Vagina (tissue), 2 donors: ENCODE measurements at regions not wholly inside any gene's neighbourhood (a gene's known extent, or its start where the extent isn't known, plus 50 kb on each side); places are given as distances from the start of the nearest gene placed in this dataset.

ENCODE experiments used
- DNase-seq, 2 donors: peaks; one replicate each; pipeline ENCODE4 v3.0.0-alpha.2; 2017; ENCODE audit errors: extremely low spot score in 2 of 2
- H3K27ac ChIP-seq: fragments of 200-600 bp; sonication (generic); one replicate; pipeline ENCODE4 v1.5.1; 2019
- H3K27me3 ChIP-seq: fragments of 200-600 bp; sonication (generic); one replicate; pipeline ENCODE4 v1.5.1; 2019
- H3K36me3 ChIP-seq, 2 donors: fragments of 200-600 bp; sonication (generic); one replicate each; pipeline ENCODE4 v1.5.1; 2017 to 2019
- H3K4me1 ChIP-seq: fragments of 200-600 bp; sonication (generic); one replicate; pipeline ENCODE4 v1.5.1; 2019
- H3K4me3 ChIP-seq, 2 donors: fragments of 200-600 bp; sonication (generic); 1 replicate in 1 of 2; 2 replicates in 1 of 2; pipeline ENCODE4 v1.5.1; 2016 to 2019
- H3K9me3 ChIP-seq: fragments of 200-600 bp; sonication (generic); one replicate; pipeline ENCODE4 v1.5.1; 2019
- POLR2A ChIP-seq, 2 donors: fragments of 450-650 bp; IDR thresholded peaks; one replicate each; pipeline ENCODE4 v1.6.1; 2017; ENCODE audit warnings: antibody characterized with exemption in 2 of 2, mild to moderate bottlenecking in 2 of 2, moderate library complexity in 2 of 2
- POLR2AphosphoS5 ChIP-seq, 2 donors: sonication (generic); formaldehyde crosslinking; IDR thresholded peaks; one replicate each; pipeline ENCODE4 v1.9.0; 2017; ENCODE audit warnings: antibody characterized with exemption in 2 of 2, mild to moderate bottlenecking in 2 of 2, low read depth in 1 of 2; ENCODE audit not compliant: insufficient read depth in 1 of 2
- intact Hi-C: fragments of 100-400 bp; cut with DNase I; formaldehyde crosslinking; loops from one replicate; pipeline ENCODE4 v1.15.1; 2023
- TF ChIP-seq, protein P1 (sequence below), 3 experiments: fragments of 450-650 bp in 2 of 3; fragments of 200-600 bp in 1 of 3; sonication (generic) in 1 of 3; IDR thresholded peaks; one replicate each; pipeline ENCODE4 v1.5.1; 2017 to 2019; ENCODE audit warnings: antibody characterized with exemption in 3 of 3, mild to moderate bottlenecking in 2 of 3, moderate library complexity in 2 of 3

DNA sequence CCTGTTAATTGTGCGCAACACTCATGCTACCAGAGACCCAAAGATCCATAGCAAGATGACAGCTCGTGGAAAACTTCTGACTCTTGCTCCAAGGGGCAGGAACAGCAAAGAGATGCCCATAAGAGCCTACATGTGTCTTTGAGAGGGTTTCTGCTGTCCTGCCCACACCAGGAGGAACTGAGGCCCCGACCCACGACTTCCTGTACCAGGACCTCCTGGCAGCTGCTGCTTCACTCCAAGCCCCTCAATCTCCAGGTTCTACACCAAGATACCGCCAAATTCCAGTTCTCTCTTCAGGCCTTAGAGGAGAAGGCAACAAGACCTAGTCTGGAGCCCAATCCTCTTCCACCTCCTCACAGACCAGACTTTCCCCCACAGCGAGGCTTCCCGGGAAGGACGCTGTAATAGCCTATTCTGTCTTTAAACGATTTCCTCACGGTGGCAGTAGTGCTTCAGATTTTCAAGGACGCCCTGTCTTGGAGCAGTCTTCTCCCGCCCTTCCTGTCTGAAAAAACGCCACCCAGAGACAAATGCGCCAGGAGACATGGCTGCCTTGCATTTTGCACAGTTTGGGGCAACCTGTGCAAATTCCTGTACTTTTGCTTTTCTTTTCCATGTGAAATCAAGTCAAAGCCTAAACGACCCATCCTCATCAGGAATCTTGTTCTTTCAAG is 230.2 kb upstream of the STK26 start:
- no peak for DNase-seq
- peak overlapping the region; percentile 42 to 45 for H3K4me3 ChIP-seq
- H3K36me3 ChIP-seq, result no peaks in the 10 kb centered on the region
- no peaks in the 10 kb centered on the region for H3K9me3 ChIP-seq
- H3K4me1 ChIP-seq, result no peaks in the 10 kb centered on the region
- TF ChIP-seq POLR2A (IDR thresholded peaks at IDR 0.05) (no peak), POLR2AphosphoS5 (IDR thresholded peaks at IDR 0.05; ENCODE audit: insufficient read depth in 1 of 2, low read depth in 1 of 2) (peak in 1 of 2 donors; percentile 58)
- TF ChIP-seq, protein P1, sequence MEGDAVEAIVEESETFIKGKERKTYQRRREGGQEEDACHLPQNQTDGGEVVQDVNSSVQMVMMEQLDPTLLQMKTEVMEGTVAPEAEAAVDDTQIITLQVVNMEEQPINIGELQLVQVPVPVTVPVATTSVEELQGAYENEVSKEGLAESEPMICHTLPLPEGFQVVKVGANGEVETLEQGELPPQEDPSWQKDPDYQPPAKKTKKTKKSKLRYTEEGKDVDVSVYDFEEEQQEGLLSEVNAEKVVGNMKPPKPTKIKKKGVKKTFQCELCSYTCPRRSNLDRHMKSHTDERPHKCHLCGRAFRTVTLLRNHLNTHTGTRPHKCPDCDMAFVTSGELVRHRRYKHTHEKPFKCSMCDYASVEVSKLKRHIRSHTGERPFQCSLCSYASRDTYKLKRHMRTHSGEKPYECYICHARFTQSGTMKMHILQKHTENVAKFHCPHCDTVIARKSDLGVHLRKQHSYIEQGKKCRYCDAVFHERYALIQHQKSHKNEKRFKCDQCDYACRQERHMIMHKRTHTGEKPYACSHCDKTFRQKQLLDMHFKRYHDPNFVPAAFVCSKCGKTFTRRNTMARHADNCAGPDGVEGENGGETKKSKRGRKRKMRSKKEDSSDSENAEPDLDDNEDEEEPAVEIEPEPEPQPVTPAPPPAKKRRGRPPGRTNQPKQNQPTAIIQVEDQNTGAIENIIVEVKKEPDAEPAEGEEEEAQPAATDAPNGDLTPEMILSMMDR (IDR thresholded peaks at IDR 0.05), result peak; percentile 27 to 59 (median 32)
- intact Hi-C loops, result loop anchor here (5.0 to 10.0 kb wide), 2 partner anchors 48 to 86 kb away; no protein-coding TSS in a partner anchor
- no peaks in the 10 kb centered on the region for H3K27me3 ChIP-seq
- H3K27ac ChIP-seq, result peak overlapping the region; percentile 79

DNA sequence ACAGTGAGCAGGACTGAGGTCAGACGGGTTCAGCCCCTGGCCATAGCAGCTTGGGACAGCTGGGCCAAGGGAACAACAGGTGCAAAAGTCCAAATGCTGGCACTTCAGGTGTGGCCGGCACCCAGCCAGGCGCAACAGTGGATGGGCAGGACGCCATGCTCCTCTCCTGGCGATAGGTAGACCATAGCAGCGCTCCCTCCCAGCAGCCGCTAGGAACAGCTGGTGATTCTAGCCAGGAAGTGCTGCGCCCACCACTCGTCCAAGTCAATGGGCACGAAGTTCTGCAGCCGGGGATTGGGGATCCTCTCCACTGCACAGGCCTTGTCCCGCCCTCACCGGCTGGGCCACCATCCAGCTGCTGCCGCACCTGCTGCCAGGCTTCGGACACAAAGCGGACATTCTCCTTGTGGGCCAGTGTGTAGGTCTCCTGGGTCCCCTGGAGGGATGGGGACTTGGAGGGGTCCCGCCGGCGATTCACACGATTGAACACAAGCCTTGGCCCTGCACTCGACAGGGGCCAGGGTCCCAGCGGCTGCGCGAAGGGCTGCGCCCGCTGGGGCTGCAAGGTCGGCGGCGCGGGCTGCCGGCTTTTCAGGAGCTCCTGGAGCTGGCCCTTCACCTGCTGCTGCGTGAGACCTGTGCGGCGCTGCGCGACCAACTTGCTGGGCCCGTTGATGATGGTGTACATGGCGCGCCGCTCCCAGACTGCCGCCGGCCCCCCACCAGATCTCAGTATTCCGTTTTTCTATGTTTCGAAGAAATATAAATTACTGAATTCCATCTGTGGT is 227.5 kb upstream of the STK26 start:
- intact Hi-C loops, result loop anchor here (10.0 kb wide), 1 partner anchor 51 kb away; no protein-coding TSS in a partner anchor
- Histone ChIP-seq H3K4me3 (no peak overlapping the region), H3K36me3 (no peaks in the 10 kb centered on the region), H3K9me3 (no peaks in the 10 kb centered on the region), H3K4me1 (no peaks in the 10 kb centered on the region), H3K27me3 (no peaks in the 10 kb centered on the region), H3K27ac (no peak overlapping the region)
- no peak for DNase-seq
- TF ChIP-seq, protein P1 (IDR thresholded peaks at IDR 0.05), result no peak
- TF ChIP-seq POLR2AphosphoS5 (IDR thresholded peaks at IDR 0.05; ENCODE audit: insufficient read depth in 1 of 2, low read depth in 1 of 2), result no peak
- TF ChIP-seq POLR2A (IDR thresholded peaks at IDR 0.05), result no peak

DNA sequence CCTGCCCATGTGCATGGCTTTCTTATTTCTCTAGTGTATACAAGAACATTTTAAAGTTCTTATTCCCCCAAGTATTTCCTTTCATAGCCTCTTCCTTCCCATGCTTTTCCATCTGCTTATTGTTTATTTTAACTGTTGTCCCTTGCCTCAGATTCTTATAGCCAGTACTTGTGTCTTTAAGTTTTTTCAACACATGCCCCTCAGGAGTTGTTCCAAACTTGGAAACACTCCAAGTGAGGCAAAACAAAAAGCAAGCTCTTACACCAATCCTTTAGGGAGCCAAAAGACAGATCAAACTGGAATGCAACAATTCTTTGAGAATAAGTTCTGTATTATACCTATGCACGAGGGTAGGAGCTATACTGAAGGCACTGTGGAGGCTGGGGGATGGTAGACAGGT is 222.0 kb upstream of the STK26 start:
- no peak overlapping the region for H3K27ac ChIP-seq
- intact Hi-C loops, result no loop called here
- H3K4me1 ChIP-seq, result peaks cover 4% of the 10 kb centered on the region
- no peaks in the 10 kb centered on the region for H3K9me3 ChIP-seq
- no peak overlapping the region for H3K4me3 ChIP-seq
- DNase-seq, result no peak
- no peaks in the 10 kb centered on the region for H3K27me3 ChIP-seq
- TF ChIP-seq POLR2A (IDR thresholded peaks at IDR 0.05), result no peak
- TF ChIP-seq POLR2AphosphoS5 (IDR thresholded peaks at IDR 0.05; ENCODE audit: insufficient read depth in 1 of 2, low read depth in 1 of 2), result no peak
- TF ChIP-seq, protein P1 (IDR thresholded peaks at IDR 0.05), result no peak
- H3K36me3 ChIP-seq, result no peaks in the 10 kb centered on the region

DNA sequence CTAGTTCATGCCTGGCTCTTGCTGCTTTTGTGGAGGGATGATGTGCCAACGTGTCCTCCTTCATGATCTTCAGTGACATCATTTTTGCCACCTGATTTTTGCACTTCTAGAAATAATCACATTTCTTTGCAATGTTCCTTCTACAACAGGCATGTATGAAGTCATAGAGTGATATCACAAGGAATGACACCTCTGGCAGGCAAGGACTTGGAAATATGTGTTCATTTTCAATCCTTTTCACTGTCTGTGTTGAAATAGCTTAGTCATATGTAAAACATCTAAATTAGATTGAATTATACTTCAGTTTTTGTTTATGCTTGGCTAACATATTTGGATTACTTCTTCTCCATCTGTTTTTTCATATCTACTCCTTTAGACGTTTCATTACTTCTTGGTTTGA is 221.2 kb upstream of the STK26 start:
- intact Hi-C loops, result no loop called here
- TF ChIP-seq, protein P1 (IDR thresholded peaks at IDR 0.05), result no peak
- TF ChIP-seq POLR2AphosphoS5 (IDR thresholded peaks at IDR 0.05; ENCODE audit: insufficient read depth in 1 of 2, low read depth in 1 of 2) (no peak), POLR2A (IDR thresholded peaks at IDR 0.05) (no peak)
- H3K4me1 ChIP-seq, result peaks cover 4% of the 10 kb centered on the region

More for the DNA sequence above, 221.2 kb upstream of the STK26 start:
- Histone ChIP-seq H3K4me3 (no peak overlapping the region), H3K36me3 (no peaks in the 10 kb centered on the region), H3K9me3 (no peaks in the 10 kb centered on the region), H3K27me3 (no peaks in the 10 kb centered on the region), H3K27ac (no peak overlapping the region)
- no peak for DNase-seq
